Stimulated activated CD8-positive, alpha-beta memory T cell treated with anti-CD3 and anti-CD28 coated beads, Interleukin-2, amount 100 ng/mL, for 48 hours (primary cell): ENCODE measurements at regions not wholly inside any gene's neighbourhood (a gene's known extent, or its start where the extent isn't known, plus 50 kb on each side); places are given as distances from the start of the nearest gene placed in this dataset.

Source experiments
- DNase-seq, 2 donors: peaks; one replicate each; pipeline ENCODE4 v3.0.0-alpha.2; 2020; ENCODE audit warnings: low read depth in 2 of 2

- DNase-seq, result no peak
Observed at GRCh38 chr2:193349642-193350041, 1154.9 kb upstream of the TMEFF2 start.

GRCh38 chr2:193348055-193348454, 1153.3 kb upstream of the TMEFF2 start:
- DNase-seq, result no peak

GRCh38 chr2:193336781-193337180, 1142.0 kb upstream of the TMEFF2 start:
- DNase-seq, result no peak

GRCh38 chr2:193334401-193334800, 1139.7 kb upstream of the TMEFF2 start:
- DNase-seq, result no peak

GRCh38 chr2:193333539-193333938, 1138.8 kb upstream of the TMEFF2 start:
- no peak for DNase-seq

GRCh38 chr2:193332941-193333340, 1138.2 kb upstream of the TMEFF2 start:
- no peak for DNase-seq

- DNase-seq, result no peak
Observed at GRCh38 chr2:193331676-193332075, 1136.9 kb upstream of the TMEFF2 start.

GRCh38 chr2:193326296-193326695, 1131.6 kb upstream of the TMEFF2 start:
- no peak for DNase-seq

- no peak for DNase-seq
Observed at GRCh38 chr2:193315428-193316091, 1120.8 kb upstream of the TMEFF2 start.

- no peak for DNase-seq
Observed at GRCh38 chr2:193303464-193303863, 1108.7 kb upstream of the TMEFF2 start.

GRCh38 chr2:193294371-193294770, 1099.6 kb upstream of the TMEFF2 start:
- no peak for DNase-seq

GRCh38 chr2:193279361-193279760, 1084.6 kb upstream of the TMEFF2 start:
- DNase-seq, result no peak

- no peak for DNase-seq
Observed at GRCh38 chr2:193276988-193277387, 1082.3 kb upstream of the TMEFF2 start.

- no peak for DNase-seq
Observed at GRCh38 chr2:193276560-193276959, 1081.8 kb upstream of the TMEFF2 start.

GRCh38 chr2:193276069-193276468, 1081.3 kb upstream of the TMEFF2 start:
- no peak for DNase-seq

GRCh38 chr2:193272011-193272410, 1077.3 kb upstream of the TMEFF2 start:
- DNase-seq, result no peak

GRCh38 chr2:193270816-193271215, 1076.1 kb upstream of the TMEFF2 start:
- DNase-seq, result no peak

- no peak for DNase-seq
Observed at GRCh38 chr2:193267496-193268002, 1072.8 kb upstream of the TMEFF2 start.

GRCh38 chr2:193253014-193253530, 1058.3 kb upstream of the TMEFF2 start:
- no peak for DNase-seq

GRCh38 chr2:193251909-193252308, 1057.2 kb upstream of the TMEFF2 start:
- DNase-seq, result no peak

- no peak for DNase-seq
Observed at GRCh38 chr2:193250389-193250788, 1055.7 kb upstream of the TMEFF2 start.

- no peak for DNase-seq
Observed at GRCh38 chr2:193240752-193241151, 1046.0 kb upstream of the TMEFF2 start.

GRCh38 chr2:193231634-193232033, 1036.9 kb upstream of the TMEFF2 start:
- DNase-seq, result no peak

GRCh38 chr2:193228276-193228675, 1033.5 kb upstream of the TMEFF2 start:
- no peak for DNase-seq
